Loucy (cell line): ENCODE measurements at regions not wholly inside any gene's neighbourhood (a gene's known extent, or its start where the extent isn't known, plus 50 kb on each side); places are given as distances from the start of the nearest gene placed in this dataset.
"Not testable (repeated sequence)": the region's sequence is repeated elsewhere in the genome, so short reads cannot be mapped to it uniquely, and the experiment has no call there.

ENCODE experiments used
- H2AFZ ChIP-seq: fragments of 200-600 bp; sonication (generic); 2 replicates; pipeline ENCODE4 v1.6.0; 2016; ENCODE audit warnings: antibody characterized with exemption, mild to moderate bottlenecking, low read length, moderate library complexity
- H3F3A ChIP-seq: fragments of 200-600 bp; 2 replicates; pipeline ENCODE4 v1.6.0; 2016; ENCODE audit warnings: antibody characterized with exemption, low read depth, mild to moderate bottlenecking
- H3K27me3 ChIP-seq: fragments of 200-600 bp; sonication (generic); 2 replicates; pipeline ENCODE4 v1.6.1; 2014; ENCODE audit warnings: low read length, mild to moderate bottlenecking; ENCODE audit not compliant: insufficient read depth, poor library complexity, severe bottlenecking
- H3K36me3 ChIP-seq: fragments of 200-600 bp; sonication (generic); 2 replicates; pipeline ENCODE4 v1.6.1; 2016; ENCODE audit warnings: low read length; ENCODE audit not compliant: insufficient read depth
- H3K4me1 ChIP-seq: fragments of 200-600 bp; sonication (generic); 2 replicates; pipeline ENCODE4 v1.5.1; 2014; ENCODE audit warnings: low read length, mild to moderate bottlenecking; ENCODE audit not compliant: insufficient read depth, poor library complexity, severe bottlenecking
- H3K4me2 ChIP-seq: fragments of 200-600 bp; sonication (generic); 2 replicates; pipeline ENCODE4 v1.6.0; 2014; ENCODE audit warnings: antibody characterized with exemption, low read length, low read depth, mild to moderate bottlenecking; ENCODE audit not compliant: poor library complexity, severe bottlenecking
- H3K4me3 ChIP-seq: fragments of 200-600 bp; sonication (generic); 2 replicates; pipeline ENCODE4 v1.5.1; 2014; ENCODE audit warnings: low read length, mild to moderate bottlenecking, mixed read lengths; ENCODE audit not compliant: poor library complexity, severe bottlenecking
- H3K79me2 ChIP-seq: fragments of 200-600 bp; sonication (generic); 2 replicates; pipeline ENCODE4 v1.6.1; 2014; ENCODE audit warnings: low read length; ENCODE audit not compliant: insufficient read depth
- H3K9ac ChIP-seq: fragments of 200-600 bp; sonication (generic); 2 replicates; pipeline ENCODE4 v1.6.0; 2014; ENCODE audit warnings: mild to moderate bottlenecking, low read depth, low read length, moderate library complexity; ENCODE audit not compliant: poor library complexity, severe bottlenecking
- H3K9me2 ChIP-seq: fragments of 200-600 bp; sonication (generic); replicated peaks from 2 replicates; pipeline ENCODE4 v1.6.1; 2016; ENCODE audit warnings: low read depth, low read length, mixed read lengths
- H3K9me3 ChIP-seq: fragments of 200-600 bp; sonication (generic); 2 replicates; pipeline ENCODE4 v1.6.1; 2014; ENCODE audit warnings: mild to moderate bottlenecking, antibody characterized with exemption, low read length, low read depth; ENCODE audit not compliant: insufficient read depth
- H4K20me1 ChIP-seq: fragments of 200-600 bp; sonication (generic); 2 replicates; pipeline ENCODE4 v1.6.0; 2014; ENCODE audit warnings: antibody characterized with exemption, low read length, mild to moderate bottlenecking; ENCODE audit not compliant: insufficient read depth, poor library complexity, severe bottlenecking
- EZH2phosphoT487 ChIP-seq: fragments of 200-600 bp; IDR thresholded peaks from 2 replicates; pipeline ENCODE4 v1.6.1; 2018; ENCODE audit warnings: antibody characterized with exemption, mild to moderate bottlenecking, moderate library complexity, borderline replicate concordance
- TF ChIP-seq, protein P1 (sequence below): fragments of 200-600 bp; sonication (generic); conservative IDR thresholded peaks from 2 replicates; pipeline ENCODE4 v1.5.1; 2014; ENCODE audit warnings: mild to moderate bottlenecking, antibody characterized with exemption, low read length

GRCh38 chr4:156377036-156377710 lies 423.5 kb upstream of the CTSO start:
- Histone ChIP-seq H3K4me2 (no peak overlapping the region), H2AFZ (no peak overlapping the region), H3K36me3 (no peaks in the 10 kb centered on the region), H3F3A (no peaks in the 10 kb centered on the region), H3K79me2 (no peaks in the 10 kb centered on the region), H3K9me3 (no peaks in the 10 kb centered on the region), H3K27me3 (no peaks in the 10 kb centered on the region), H3K9me2 (no peaks in the 10 kb centered on the region), H3K4me1 (no peaks in the 10 kb centered on the region), H4K20me1 (no peaks in the 10 kb centered on the region), H3K9ac (no peak overlapping the region), H3K4me3 (no peak overlapping the region)
- TF ChIP-seq, protein P1, sequence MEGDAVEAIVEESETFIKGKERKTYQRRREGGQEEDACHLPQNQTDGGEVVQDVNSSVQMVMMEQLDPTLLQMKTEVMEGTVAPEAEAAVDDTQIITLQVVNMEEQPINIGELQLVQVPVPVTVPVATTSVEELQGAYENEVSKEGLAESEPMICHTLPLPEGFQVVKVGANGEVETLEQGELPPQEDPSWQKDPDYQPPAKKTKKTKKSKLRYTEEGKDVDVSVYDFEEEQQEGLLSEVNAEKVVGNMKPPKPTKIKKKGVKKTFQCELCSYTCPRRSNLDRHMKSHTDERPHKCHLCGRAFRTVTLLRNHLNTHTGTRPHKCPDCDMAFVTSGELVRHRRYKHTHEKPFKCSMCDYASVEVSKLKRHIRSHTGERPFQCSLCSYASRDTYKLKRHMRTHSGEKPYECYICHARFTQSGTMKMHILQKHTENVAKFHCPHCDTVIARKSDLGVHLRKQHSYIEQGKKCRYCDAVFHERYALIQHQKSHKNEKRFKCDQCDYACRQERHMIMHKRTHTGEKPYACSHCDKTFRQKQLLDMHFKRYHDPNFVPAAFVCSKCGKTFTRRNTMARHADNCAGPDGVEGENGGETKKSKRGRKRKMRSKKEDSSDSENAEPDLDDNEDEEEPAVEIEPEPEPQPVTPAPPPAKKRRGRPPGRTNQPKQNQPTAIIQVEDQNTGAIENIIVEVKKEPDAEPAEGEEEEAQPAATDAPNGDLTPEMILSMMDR: no peak
- TF ChIP-seq EZH2phosphoT487: no peak

DNA sequence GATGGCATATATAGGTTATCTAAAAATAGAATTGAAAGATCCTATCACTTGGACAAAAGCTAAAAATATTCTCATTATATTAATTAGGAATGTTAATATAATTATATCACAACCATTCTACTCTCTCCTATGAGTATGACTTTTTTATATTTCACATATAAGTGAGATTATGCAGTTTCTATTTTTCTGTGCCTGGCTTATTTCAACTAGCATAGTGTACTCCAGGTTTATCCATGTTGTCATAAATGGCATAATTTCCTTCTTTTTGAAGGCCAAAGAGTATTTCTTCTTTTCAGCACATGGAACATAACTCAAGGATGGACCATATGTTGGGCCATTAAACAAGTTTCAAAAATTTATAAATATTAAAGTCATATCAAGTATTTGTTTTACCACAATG lies 421.2 kb upstream of the CTSO start:
- no peak for TF ChIP-seq EZH2phosphoT487
- TF ChIP-seq, protein P1: no peak
- H3K4me1 ChIP-seq: no peaks in the 10 kb centered on the region
- H2AFZ ChIP-seq: no peak overlapping the region
- H3K9me2 ChIP-seq: no peaks in the 10 kb centered on the region
- H3F3A ChIP-seq: no peaks in the 10 kb centered on the region
- no peaks in the 10 kb centered on the region for H4K20me1 ChIP-seq
- H3K9ac ChIP-seq: no peak overlapping the region
- H3K9me3 ChIP-seq: no peaks in the 10 kb centered on the region
- H3K27me3 ChIP-seq: no peaks in the 10 kb centered on the region
- H3K4me2 ChIP-seq: no peak overlapping the region
- no peaks in the 10 kb centered on the region for H3K79me2 ChIP-seq
- H3K4me3 ChIP-seq: no peak overlapping the region
- no peaks in the 10 kb centered on the region for H3K36me3 ChIP-seq

DNA sequence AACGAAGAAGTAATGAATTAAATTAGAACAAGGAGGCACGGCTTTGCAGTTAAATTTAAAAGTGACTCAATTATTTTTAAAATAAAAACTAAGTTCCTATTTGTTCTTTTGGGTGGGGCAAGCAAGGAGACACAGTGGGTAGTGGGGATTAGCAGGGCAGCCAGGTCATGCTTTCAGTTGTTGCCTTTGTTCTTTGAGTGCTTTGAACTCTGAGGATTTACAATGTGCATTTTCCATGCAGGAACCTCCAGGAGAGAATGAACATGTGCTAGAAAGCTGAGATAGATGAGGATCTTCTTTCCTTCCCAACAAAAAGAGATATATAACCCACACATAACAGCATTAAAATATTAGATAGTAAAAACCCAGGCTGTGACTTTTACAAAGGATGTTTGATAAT lies 420.4 kb upstream of the CTSO start:
- Histone ChIP-seq H3K9ac (no peak overlapping the region), H2AFZ (no peak overlapping the region), H3K4me3 (no peak overlapping the region), H3K4me2 (no peak overlapping the region), H3F3A (no peaks in the 10 kb centered on the region), H3K9me3 (no peaks in the 10 kb centered on the region), H3K79me2 (no peaks in the 10 kb centered on the region), H3K4me1 (no peaks in the 10 kb centered on the region), H3K27me3 (no peaks in the 10 kb centered on the region), H4K20me1 (no peaks in the 10 kb centered on the region), H3K36me3 (no peaks in the 10 kb centered on the region), H3K9me2 (no peaks in the 10 kb centered on the region)
- no peak for TF ChIP-seq EZH2phosphoT487
- TF ChIP-seq, protein P1: no peak

DNA sequence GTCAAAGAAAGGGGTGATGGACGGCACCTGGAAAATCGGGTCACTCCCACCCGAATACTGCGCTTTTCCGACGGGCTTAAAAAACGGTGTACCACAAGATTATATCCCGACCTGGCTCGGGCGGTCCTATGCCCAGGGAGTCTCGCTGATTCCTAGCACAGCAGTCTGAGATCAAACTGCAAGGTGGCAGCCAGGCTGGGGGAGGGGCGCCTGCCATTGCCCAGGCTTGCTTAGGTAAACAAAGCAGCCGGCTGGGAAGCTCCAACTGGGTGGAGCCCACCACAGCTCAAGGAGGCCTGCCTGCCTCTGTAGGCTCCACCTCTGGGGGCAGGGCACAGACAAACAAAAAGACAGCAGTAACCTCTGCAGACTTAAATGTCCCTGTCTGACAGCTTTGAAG lies 413.8 kb upstream of the CTSO start:
- H3K27me3 ChIP-seq, H3K79me2 ChIP-seq, H3K4me2 ChIP-seq, H3K9me3 ChIP-seq, H3K9ac ChIP-seq, H3K4me1 ChIP-seq, H2AFZ ChIP-seq, H4K20me1 ChIP-seq, H3K9me2 ChIP-seq, H3F3A ChIP-seq, H3K36me3 ChIP-seq, H3K4me3 ChIP-seq: not testable (repeated sequence)
